HG02870 (cell line): ENCODE measurements at regions not wholly inside any gene's neighbourhood (a gene's known extent, or its start where the extent isn't known, plus 50 kb on each side); places are given as distances from the start of the nearest gene placed in this dataset.
"Not testable (repeated sequence)": the region's sequence is repeated elsewhere in the genome, so short reads cannot be mapped to it uniquely, and the experiment has no call there.

Experiments used
- ATAC-seq: cut with Tn5 transposase; IDR thresholded peaks from one replicate; pipeline ENCODE4 v1.9.1; 2021; ENCODE audit warnings: mild to moderate bottlenecking, moderate library complexity; ENCODE audit not compliant: unreplicated experiment

DNA sequence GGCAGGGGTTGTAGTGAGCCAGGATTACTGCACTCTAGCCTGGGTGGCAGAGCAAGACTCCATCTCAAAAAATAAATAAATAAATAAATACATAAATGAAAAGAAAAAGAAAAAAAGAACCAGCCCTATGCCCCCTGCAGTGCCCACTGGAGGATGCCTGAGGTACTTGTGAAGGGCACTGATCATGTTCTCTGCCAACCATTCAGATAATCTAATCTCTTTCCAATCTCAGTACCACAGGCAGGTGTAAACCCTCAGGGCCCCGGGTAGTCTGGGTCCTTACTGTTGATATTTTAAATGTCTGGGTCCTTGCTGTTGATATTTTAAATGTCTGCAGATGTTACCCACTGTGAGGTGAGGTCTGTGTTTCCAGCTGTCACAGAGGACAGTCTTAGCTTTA is 321.8 kb upstream of the ADCY2 start:
- no peak for ATAC-seq

- no peak for ATAC-seq
Measured at GRCh38 chr5:7075470-7075869, 320.5 kb upstream of the ADCY2 start.

DNA sequence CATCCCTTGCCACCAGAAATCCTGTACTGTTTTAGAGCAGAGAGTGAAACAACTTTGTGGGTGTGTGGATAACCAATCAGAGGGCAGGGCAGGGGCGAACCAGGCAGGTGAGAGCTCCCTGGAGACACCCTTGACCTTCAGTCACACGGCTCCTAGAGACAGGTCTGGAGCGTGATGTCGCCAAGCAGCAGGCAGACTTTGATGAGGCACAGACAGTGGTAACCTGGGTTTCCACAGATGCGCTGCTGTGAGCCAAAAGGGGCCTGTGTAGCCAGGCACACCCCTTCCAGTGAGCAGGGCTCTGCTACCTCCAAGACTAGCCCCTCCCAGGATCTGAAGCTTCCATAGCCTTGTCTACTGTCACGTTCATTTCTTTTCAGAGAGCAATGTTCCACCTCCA is 317.8 kb upstream of the ADCY2 start:
- ATAC-seq, result no peak

- no peak for ATAC-seq
Measured at GRCh38 chr5:7078901-7079300, 317.0 kb upstream of the ADCY2 start.

DNA sequence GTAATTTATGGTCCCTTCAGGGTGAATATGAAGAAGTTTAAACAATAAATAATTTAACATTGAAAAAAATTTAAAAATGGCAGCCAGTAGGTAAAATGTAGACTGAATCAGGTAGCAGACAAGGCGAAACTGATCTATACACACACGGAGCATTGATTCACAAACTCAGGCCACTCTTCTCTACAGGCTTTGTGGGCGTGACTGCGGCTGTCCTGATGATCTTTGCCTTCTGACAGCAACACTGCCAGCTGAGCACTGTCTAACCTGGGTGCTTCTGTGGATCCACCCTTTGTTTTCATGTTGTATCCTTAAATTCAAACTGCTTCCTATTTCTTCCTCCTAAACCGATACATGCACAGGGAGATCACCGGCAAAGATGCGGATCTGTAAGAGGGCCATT is 315.4 kb upstream of the ADCY2 start:
- ATAC-seq, result no peak

GRCh38 chr5:7087719-7088297 is 308.1 kb upstream of the ADCY2 start:
- no peak for ATAC-seq

GRCh38 chr5:7088849-7089248 is 307.1 kb upstream of the ADCY2 start:
- no peak for ATAC-seq

GRCh38 chr5:7094626-7095025 is 301.3 kb upstream of the ADCY2 start:
- no peak for ATAC-seq

DNA sequence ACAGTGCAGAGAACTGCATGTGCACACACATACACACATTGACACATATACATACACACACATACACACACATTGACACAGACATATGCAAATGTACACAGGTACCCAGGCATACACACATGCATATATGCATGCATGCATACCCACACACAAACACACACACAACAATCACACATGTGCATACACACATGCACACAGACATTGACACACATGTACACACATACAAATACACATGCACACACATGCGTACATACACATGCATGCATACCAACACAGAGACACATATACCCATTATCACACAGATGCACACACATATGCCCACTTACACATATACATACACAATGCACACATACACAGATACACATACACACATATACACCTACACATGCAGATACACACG is 299.6 kb upstream of the ADCY2 start:
- no peak for ATAC-seq

- no peak for ATAC-seq
Measured at GRCh38 chr5:7105358-7105757, 290.6 kb upstream of the ADCY2 start.

DNA sequence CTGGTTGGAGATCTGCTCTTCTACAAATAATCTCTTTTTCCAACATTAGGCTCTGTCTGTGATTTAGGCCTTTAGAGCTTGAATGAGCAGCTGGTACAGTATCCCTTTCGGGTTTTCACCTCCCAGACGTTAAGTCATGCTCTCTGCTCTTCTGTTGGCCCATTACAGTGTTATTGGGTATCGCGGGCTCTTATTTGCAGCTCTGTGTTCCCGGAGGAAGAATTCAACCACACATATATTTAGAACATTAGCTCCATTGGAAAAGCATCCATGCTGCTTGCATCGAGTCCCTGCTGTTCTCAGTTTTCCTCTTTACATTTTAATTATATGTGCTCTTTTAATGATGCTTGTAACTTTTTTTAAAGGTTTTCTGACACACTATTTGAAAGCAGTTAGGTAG is 278.0 kb upstream of the ADCY2 start:
- ATAC-seq, result no peak

DNA sequence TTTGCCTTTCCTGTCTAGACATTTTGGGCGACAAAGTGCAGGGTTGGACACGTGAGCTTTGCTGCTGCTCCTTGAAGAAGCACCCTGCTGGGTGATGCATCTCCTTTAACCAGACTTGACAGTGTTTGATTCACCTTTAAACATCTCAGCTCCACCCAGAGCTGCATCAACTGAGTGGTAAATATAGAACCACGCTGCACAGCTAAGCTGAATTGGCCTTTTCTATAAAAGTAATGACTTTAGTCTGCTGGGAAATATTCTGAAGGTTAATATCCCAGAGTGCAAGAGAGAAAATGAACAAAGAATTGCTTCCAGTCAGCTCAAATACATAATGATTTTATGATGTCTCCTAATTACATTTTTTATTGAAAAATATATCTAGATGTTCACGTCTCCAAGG is 264.3 kb upstream of the ADCY2 start:
- no peak for ATAC-seq

DNA sequence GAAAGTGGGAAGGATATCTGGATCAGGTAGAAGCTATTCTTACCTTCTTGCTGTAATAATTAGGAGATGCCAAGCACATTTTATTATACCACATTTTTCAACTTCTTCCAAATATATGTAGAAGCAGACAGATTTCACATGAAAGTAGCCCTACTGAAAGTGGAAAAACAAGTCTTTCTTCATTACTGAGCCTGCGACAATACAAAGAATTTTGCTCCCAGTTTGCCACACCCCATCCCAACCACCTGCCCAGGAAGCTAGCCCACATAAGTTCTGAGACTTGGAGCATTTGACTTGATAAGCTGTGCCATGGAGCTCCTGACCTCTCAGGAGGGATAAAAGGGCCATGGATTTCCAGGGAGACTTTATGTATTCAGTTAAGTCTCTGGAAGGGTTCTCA is 249.1 kb upstream of the ADCY2 start:
- no peak for ATAC-seq

DNA sequence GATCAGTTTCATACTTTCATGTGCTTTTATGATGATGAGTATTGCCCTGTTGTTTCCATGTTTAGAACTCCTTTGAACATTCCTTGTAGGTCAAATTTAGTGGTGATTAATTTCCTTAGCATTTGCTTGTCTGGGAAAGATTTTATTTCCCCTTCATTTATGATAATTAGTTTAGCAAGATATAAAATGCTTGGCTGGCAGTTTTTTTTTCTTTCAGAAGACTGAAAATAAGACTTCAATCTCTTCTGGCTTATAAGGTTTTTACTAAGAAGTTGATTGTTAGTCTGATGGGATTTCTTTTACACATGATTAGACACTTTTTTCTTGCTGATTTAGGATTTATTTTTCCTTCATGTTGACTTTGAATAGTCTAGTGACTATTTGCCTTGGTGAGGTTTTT is 238.9 kb upstream of the ADCY2 start:
- ATAC-seq, result no peak

- no peak for ATAC-seq
Measured at GRCh38 chr5:7169240-7169878, 226.6 kb upstream of the ADCY2 start.

DNA sequence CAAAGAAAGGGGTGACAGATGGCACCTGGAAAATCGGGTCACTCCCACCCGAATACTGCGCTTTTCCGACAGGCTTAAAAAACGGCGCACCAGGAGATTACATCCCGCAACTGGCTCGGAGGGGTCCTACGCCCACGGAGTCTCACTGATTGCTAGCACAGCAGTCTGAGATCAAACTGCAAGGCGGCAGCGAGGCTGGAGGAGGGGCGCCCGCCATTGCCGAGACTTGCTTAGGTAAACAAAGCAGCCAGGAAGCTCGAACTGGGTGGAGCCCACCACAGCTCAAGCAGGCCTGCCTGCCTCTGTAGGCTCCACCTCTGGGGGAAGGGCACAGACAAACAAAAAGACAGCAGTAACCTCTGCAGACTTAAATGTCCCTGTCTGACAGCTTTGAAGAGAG is 225.2 kb upstream of the ADCY2 start:
- not testable (repeated sequence) for ATAC-seq

DNA sequence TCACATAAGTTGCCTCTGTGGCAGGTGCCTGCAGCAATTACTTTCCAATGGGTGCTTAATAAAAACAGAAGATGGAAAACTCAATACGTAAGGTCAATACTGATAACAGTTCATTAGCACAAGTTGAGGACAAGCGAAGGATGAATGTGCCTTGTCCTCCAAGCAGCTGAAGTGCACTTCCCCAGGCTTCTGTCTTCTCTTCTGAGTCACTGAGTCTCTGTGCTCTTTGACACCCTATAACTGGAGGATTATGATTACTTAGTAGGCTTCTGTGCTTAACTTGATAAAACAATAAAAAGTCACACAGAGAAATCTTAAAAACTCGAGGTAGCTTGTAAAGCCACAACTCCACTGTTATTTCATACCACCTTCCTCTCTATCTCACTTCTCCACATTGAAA is 216.6 kb upstream of the ADCY2 start:
- no peak for ATAC-seq

- ATAC-seq, result no peak
Measured at GRCh38 chr5:7181841-7182240, 214.1 kb upstream of the ADCY2 start.

DNA sequence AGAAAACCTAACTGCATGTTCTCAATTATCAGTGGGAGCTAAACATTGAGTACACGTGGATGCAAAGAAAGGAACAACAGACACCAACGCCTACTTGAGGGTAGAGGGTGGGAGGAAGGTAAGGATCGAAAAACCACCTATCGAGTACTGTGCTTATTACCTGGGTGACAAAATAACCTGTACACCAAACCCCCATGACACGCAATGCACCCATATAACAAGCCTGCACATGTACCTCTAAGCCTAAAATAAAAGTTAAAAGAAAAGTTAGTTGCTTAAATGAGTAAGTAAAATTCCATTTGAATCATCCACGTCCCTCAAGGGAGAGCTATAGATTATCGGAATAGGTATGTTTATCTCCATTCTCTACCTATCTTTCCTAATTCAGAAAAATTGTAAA is 210.2 kb upstream of the ADCY2 start:
- ATAC-seq, result no peak

DNA sequence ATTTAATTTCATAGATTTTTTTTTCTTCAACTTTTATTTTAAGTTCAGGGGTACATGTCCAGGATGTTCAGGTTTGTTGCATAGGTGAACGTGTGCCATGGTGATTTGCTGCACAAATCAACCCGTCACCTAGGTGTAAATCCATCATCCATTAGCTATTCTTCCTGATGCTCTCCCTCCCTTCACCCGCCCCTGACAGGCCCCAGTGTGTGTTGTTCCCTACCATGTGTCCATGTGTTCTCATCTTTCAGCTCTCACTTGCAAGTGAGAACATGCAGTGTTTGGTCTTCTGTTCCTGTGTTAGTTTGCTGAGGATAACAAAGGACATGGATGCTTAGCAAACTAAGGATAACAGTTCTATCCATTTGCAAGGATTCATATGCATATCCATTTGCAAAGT is 209.1 kb upstream of the ADCY2 start:
- no peak for ATAC-seq

GRCh38 chr5:7190712-7191250 is 205.2 kb upstream of the ADCY2 start:
- no peak for ATAC-seq

GRCh38 chr5:7192016-7192415 is 203.9 kb upstream of the ADCY2 start:
- no peak for ATAC-seq

- no peak for ATAC-seq
Measured at GRCh38 chr5:7202846-7203245, 193.1 kb upstream of the ADCY2 start.
